GM12872 (cell line): ENCODE measurements at regions not wholly inside any gene's neighbourhood (a gene's known extent, or its start where the extent isn't known, plus 50 kb on each side); places are given as distances from the start of the nearest gene placed in this dataset.

Experiments used
- CTCF ChIP-seq: IDR thresholded peaks from 3 replicates; pipeline ENCODE4 v1.5.1; 2011; ENCODE audit warnings: low read depth, mild to moderate bottlenecking, low read length, moderate library complexity; ENCODE audit not compliant: insufficient read depth

- no peak for TF ChIP-seq CTCF
Measured at GRCh38 chr1:194052514-194053338, 866.3 kb upstream of the B3GALT2 start.

GRCh38 chr1:194047921-194048320 lies 861.5 kb upstream of the B3GALT2 start:
- TF ChIP-seq CTCF = no peak

GRCh38 chr1:194047206-194047605 lies 860.8 kb upstream of the B3GALT2 start:
- TF ChIP-seq CTCF = no peak

- TF ChIP-seq CTCF = no peak
Measured at GRCh38 chr1:194045416-194045815, 859.0 kb upstream of the B3GALT2 start.

GRCh38 chr1:194044892-194045291 lies 858.5 kb upstream of the B3GALT2 start:
- no peak for TF ChIP-seq CTCF

GRCh38 chr1:194043984-194044755 lies 857.8 kb upstream of the B3GALT2 start:
- TF ChIP-seq CTCF = no peak

- no peak for TF ChIP-seq CTCF
Measured at GRCh38 chr1:194042736-194043135, 856.3 kb upstream of the B3GALT2 start.
